Naive thymus-derived CD4-positive, alpha-beta T cell (primary cell): ENCODE measurements at regions not wholly inside any gene's neighbourhood (a gene's known extent, or its start where the extent isn't known, plus 50 kb on each side); places are given as distances from the start of the nearest gene placed in this dataset.
"Not testable (repeated sequence)": the region's sequence is repeated elsewhere in the genome, so short reads cannot be mapped to it uniquely, and the experiment has no call there.

Source experiments
- ATAC-seq: fragments of 150-1000 bp; cut with Tn5 transposase; 2 replicates; pipeline ENCODE4 v1.10.0; 2021; ENCODE audit warnings: mild to moderate bottlenecking, moderate library complexity
- CTCF ChIA-PET: fragments of 350-600 bp; sonication (Branson Sonifier 250); formaldehyde crosslinking; loops from one replicate; lab custom pipeline; 2021; ENCODE audit warnings: antibody characterized with exemption; lab: Charles Lee
- POLR2A ChIA-PET: fragments of 350-600 bp; sonication (Branson Sonifier 250); formaldehyde crosslinking; loops from one replicate; lab custom pipeline; 2021; ENCODE audit warnings: antibody characterized with exemption, inconsistent platforms; lab: Charles Lee
- DNase-seq, 9 donors: peaks; one replicate each; pipeline versions ENCODE4 v3.0.0 to v3.0.0-alpha.2; 2020 to 2022; ENCODE audit warnings: mixed read lengths in 1 of 9
- H3K27ac ChIP-seq: one replicate; pipeline ENCODE4 v1.7.0; 2013; ENCODE audit warnings: mild to moderate bottlenecking, low read depth, low read length, moderate library complexity
- H3K27me3 ChIP-seq, 2 donors: one replicate each; pipeline ENCODE4 v1.7.0; 2013; ENCODE audit warnings: low read length in 2 of 2, mild to moderate bottlenecking in 2 of 2, moderate library complexity in 2 of 2; ENCODE audit not compliant: control insufficient read depth in 2 of 2, insufficient read depth in 2 of 2
- H3K36me3 ChIP-seq, 3 experiments: 1 replicate in 2 of 3; 2 replicates in 1 of 3; pipeline ENCODE4 v1.7.0; 2013; ENCODE audit warnings: low read length in 3 of 3, mild to moderate bottlenecking in 3 of 3, moderate library complexity in 1 of 3; ENCODE audit not compliant: insufficient read depth in 3 of 3, control insufficient read depth in 2 of 3
- H3K4me1 ChIP-seq, 2 donors: one replicate each; pipeline ENCODE4 v1.7.0; 2013; ENCODE audit warnings: low read length in 2 of 2, mild to moderate bottlenecking in 2 of 2, moderate library complexity in 1 of 2; ENCODE audit not compliant: control insufficient read depth in 2 of 2, insufficient read depth in 2 of 2
- H3K4me3 ChIP-seq: 2 replicates; pipeline ENCODE4 v1.7.0; 2013; ENCODE audit warnings: mild to moderate bottlenecking, low read length
- H3K9me3 ChIP-seq, 3 experiments: 1 replicate in 2 of 3; 2 replicates in 1 of 3; pipeline ENCODE4 v1.7.0; 2013; ENCODE audit warnings: low read length in 3 of 3; ENCODE audit not compliant: control insufficient read depth in 2 of 3
- H3K27ac Mint-ChIP-seq, 9 donors: one replicate each; pipeline ENCODE4 v1.8.0; 2020 to 2022; ENCODE audit warnings: mixed read lengths in 9 of 9, mild to moderate bottlenecking in 8 of 9, moderate library complexity in 5 of 9, inconsistent platforms in 2 of 9
- H3K27me3 Mint-ChIP-seq, 5 donors: one replicate each; pipeline ENCODE4 v1.8.0; 2021 to 2022; ENCODE audit warnings: mixed read lengths in 5 of 5, mild to moderate bottlenecking in 1 of 5
- H3K36me3 Mint-ChIP-seq, 5 donors: one replicate each; pipeline ENCODE4 v1.8.0; 2020 to 2022; ENCODE audit warnings: mixed read lengths in 5 of 5, mild to moderate bottlenecking in 3 of 5, inconsistent platforms in 1 of 5
- H3K4me1 Mint-ChIP-seq, 7 donors: one replicate each; pipeline ENCODE4 v1.8.0; 2020 to 2022; ENCODE audit warnings: mixed read lengths in 7 of 7, mild to moderate bottlenecking in 3 of 7, inconsistent platforms in 1 of 7
- H3K4me3 Mint-ChIP-seq, 10 donors: one replicate each; pipeline ENCODE4 v1.8.0; 2020 to 2022; ENCODE audit warnings: mild to moderate bottlenecking in 10 of 10, mixed read lengths in 10 of 10, moderate library complexity in 6 of 10, inconsistent platforms in 2 of 10
- H3K9me3 Mint-ChIP-seq, 11 donors: one replicate each; pipeline ENCODE4 v1.8.0; 2020 to 2022; ENCODE audit warnings: mixed read lengths in 11 of 11, mild to moderate bottlenecking in 4 of 11, inconsistent platforms in 1 of 11, moderate library complexity in 1 of 11
- intact Hi-C, 2 donors: fragments of 100-400 bp; cut with micrococcal nuclease; formaldehyde crosslinking; loops; one replicate each; pipeline ENCODE4 v1.15.1; 2023

GRCh38 chr10:109328001-109328400, 595.3 kb downstream of the XPNPEP1 start:
- Mint-ChIP-seq H3K36me3 (no peaks in the 10 kb centered on the region), H3K27me3 (no peaks in the 10 kb centered on the region), H3K27ac (no peak overlapping the region), H3K9me3 (peaks cover 0 to 23% (median 4%) of the 10 kb centered on the region in 11 donors), H3K4me1 (no peaks in the 10 kb centered on the region), H3K4me3 (no peak overlapping the region)
- ATAC-seq = no peak
- CTCF ChIA-PET = interaction anchor here (0.7 kb wide), 1 partner anchor 179 kb away, joined by 3 read pairs; no protein-coding TSS in a partner anchor
- no peak overlapping the region for H3K27ac ChIP-seq
- H3K4me1 ChIP-seq = no peaks in the 10 kb centered on the region
- no peaks in the 10 kb centered on the region for H3K27me3 ChIP-seq
- POLR2A ChIA-PET = no interaction called here
- no peak overlapping the region for H3K4me3 ChIP-seq
- no peaks in the 10 kb centered on the region for H3K9me3 ChIP-seq
- H3K36me3 ChIP-seq = no peaks in the 10 kb centered on the region
- DNase-seq = no peak
- intact Hi-C loops = no loop called here

DNA sequence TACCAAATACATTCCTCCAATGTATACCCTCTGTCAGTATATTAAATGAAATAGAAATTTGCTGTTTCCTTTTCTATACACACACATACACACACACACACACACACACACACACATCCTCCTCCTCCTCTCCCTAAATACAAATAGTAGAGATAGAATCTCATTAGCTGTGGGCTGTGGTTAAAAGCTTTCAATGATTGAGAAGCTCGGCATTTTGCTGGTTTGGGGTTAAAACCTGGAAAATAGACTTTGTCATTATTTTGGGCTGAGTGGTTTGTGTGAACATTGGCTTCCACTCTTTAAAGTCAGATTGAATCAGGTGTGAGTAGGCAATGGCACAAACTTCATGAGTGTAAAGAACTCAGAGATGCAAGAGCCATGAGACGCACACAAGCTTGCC, 596.0 kb downstream of the XPNPEP1 start:
- Histone ChIP-seq H3K36me3 (no peaks in the 10 kb centered on the region), H3K27ac (no peak overlapping the region), H3K4me1 (no peaks in the 10 kb centered on the region), H3K9me3 (no peaks in the 10 kb centered on the region), H3K27me3 (no peaks in the 10 kb centered on the region), H3K4me3 (no peak overlapping the region)
- ChIA-PET CTCF (no interaction called here), POLR2A (no interaction called here)
- ATAC-seq = no peak
- H3K27me3 Mint-ChIP-seq = no peaks in the 10 kb centered on the region
- intact Hi-C loops = no loop called here
- no peak overlapping the region for H3K27ac Mint-ChIP-seq
- peaks cover 0 to 23% (median 3%) of the 10 kb centered on the region in 11 donors for H3K9me3 Mint-ChIP-seq
- no peaks in the 10 kb centered on the region for H3K36me3 Mint-ChIP-seq
- H3K4me1 Mint-ChIP-seq = no peaks in the 10 kb centered on the region
- H3K4me3 Mint-ChIP-seq = no peak overlapping the region
- no peak for DNase-seq

DNA sequence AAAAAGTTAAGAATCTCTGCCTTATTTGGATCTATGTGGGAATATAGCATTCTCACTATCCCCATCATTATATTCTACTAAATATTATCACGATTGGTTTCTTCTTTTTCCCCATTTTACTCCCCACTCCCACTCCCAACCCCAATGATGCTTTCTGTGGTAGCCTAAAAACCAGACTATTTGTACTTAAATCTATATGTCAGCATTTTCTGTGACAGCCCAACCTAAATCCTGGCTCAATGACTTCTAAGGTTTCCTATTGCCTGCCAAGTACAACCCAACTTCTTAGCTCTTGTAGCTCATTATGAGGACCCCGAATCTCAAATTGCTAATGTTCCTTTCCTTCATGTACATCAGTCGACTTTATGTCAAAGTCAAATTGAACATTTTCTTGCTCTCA, 598.6 kb downstream of the XPNPEP1 start:
- Histone ChIP-seq H3K27ac (no peak overlapping the region), H3K4me1 (no peaks in the 10 kb centered on the region), H3K36me3 (no peaks in the 10 kb centered on the region), H3K9me3 (no peaks in the 10 kb centered on the region), H3K4me3 (no peak overlapping the region), H3K27me3 (no peaks in the 10 kb centered on the region)
- H3K27ac Mint-ChIP-seq = no peak overlapping the region
- ATAC-seq = no peak
- DNase-seq = no peak
- no peaks in the 10 kb centered on the region for H3K36me3 Mint-ChIP-seq
- H3K9me3 Mint-ChIP-seq = peaks cover 0 to 18% (median 5%) of the 10 kb centered on the region in 11 donors
- no peak overlapping the region for H3K4me3 Mint-ChIP-seq
- no peaks in the 10 kb centered on the region for H3K4me1 Mint-ChIP-seq
- CTCF ChIA-PET = no interaction called here
- no peaks in the 10 kb centered on the region for H3K27me3 Mint-ChIP-seq
- POLR2A ChIA-PET = no interaction called here
- intact Hi-C loops = no loop called here

DNA sequence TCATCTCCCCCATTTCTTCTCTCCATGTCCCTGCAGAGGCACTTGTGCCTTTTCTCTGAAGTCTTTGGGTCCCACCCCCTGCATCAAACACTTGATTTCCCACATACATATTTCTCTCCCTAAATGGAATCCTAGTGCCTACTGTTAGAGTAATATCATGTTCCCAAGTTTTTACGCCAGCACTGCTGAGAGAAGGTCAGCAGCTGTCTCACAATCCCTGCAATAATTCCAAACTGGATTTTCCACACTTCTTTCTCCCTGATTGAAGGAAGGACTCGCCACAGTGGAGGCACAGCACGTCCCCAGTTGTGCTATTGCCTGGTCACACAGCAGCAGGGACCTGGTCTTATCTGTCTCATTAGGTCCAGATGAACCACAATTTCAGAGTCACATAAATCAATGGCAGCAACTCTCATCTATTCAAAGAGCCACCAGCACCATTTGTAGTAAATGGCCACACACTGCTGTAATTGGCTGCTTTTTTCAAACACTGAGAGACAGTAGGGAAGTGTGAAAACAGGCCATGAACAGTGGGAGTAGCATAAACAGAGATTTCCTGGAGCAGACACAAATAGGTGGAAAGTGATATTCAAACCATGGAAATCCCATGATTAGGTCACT, 605.5 kb downstream of the XPNPEP1 start:
- H3K4me1 Mint-ChIP-seq = no peaks in the 10 kb centered on the region
- Histone ChIP-seq H3K9me3 (no peaks in the 10 kb centered on the region), H3K4me1 (no peaks in the 10 kb centered on the region), H3K4me3 (no peak overlapping the region), H3K36me3 (no peaks in the 10 kb centered on the region), H3K27me3 (no peaks in the 10 kb centered on the region), H3K27ac (no peak overlapping the region)
- DNase-seq = no peak
- no peaks in the 10 kb centered on the region for H3K27me3 Mint-ChIP-seq
- intact Hi-C loops = no loop called here
- POLR2A ChIA-PET = no interaction called here
- no peak overlapping the region for H3K27ac Mint-ChIP-seq
- peaks cover 5 to 22% (median 11%) of the 10 kb centered on the region in 11 donors for H3K9me3 Mint-ChIP-seq
- ATAC-seq = no peak
- CTCF ChIA-PET = no interaction called here
- H3K36me3 Mint-ChIP-seq = no peaks in the 10 kb centered on the region
- H3K4me3 Mint-ChIP-seq = no peak overlapping the region

DNA sequence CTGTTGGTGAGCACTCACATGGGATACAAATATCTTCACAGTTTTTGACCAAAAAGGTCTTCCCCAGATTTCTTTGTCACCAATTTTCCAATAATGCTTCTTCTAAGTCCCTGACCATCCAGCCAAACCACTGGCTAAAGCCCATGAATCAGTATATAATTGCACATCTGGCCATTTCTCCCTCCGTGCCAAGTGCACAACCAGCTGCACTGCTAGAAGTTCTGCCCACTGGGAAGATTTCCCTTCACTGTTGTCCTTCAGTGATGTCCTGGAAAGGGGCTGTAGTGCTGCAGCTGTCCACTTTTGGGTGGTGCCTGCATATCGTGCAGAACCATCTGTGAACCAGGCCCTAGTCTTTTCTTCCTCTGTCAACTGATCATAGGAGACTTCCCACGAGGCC, 609.3 kb downstream of the XPNPEP1 start:
- CTCF ChIA-PET = not testable (repeated sequence)

DNA sequence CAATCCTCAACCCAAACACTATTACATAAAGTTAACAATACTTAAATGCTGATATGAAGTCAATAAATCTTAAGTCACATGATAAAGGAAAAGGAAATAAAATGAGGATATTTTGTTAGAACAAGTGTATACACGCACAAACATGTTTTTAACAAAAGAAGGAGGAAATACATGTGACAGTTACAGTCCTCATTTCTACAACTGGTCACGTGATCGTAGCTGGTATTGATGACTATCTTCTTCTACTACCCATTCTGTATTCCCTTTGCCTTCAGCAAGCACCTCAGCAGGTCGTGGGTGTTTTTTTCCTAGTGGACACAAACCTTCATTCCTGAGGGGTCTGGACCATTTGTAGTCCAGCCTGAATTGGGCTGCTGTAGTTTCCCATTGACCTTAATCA, 610.8 kb downstream of the XPNPEP1 start:
- H3K36me3 ChIP-seq, H3K4me3 ChIP-seq, H3K9me3 ChIP-seq, H3K36me3 Mint-ChIP-seq, H3K4me3 Mint-ChIP-seq, H3K4me1 Mint-ChIP-seq, intact Hi-C loops, H3K4me1 ChIP-seq, H3K27ac ChIP-seq, DNase-seq, POLR2A ChIA-PET, H3K27ac Mint-ChIP-seq, H3K27me3 Mint-ChIP-seq, ATAC-seq, H3K27me3 ChIP-seq, CTCF ChIA-PET: not testable (repeated sequence)
- H3K9me3 Mint-ChIP-seq = peaks cover 0 to 12% (median 4%) of the 10 kb centered on the region in 11 donors

More for the DNA sequence above, 609.3 kb downstream of the XPNPEP1 start:
- H3K4me1 ChIP-seq, H3K4me3 ChIP-seq, H3K27me3 ChIP-seq, DNase-seq, H3K4me3 Mint-ChIP-seq, POLR2A ChIA-PET, H3K36me3 Mint-ChIP-seq, intact Hi-C loops, H3K4me1 Mint-ChIP-seq, H3K27ac ChIP-seq, ATAC-seq, H3K36me3 ChIP-seq, H3K27me3 Mint-ChIP-seq, H3K27ac Mint-ChIP-seq, H3K9me3 ChIP-seq: not testable (repeated sequence)
- H3K9me3 Mint-ChIP-seq = peaks cover 0 to 17% (median 8%) of the 10 kb centered on the region in 11 donors

DNA sequence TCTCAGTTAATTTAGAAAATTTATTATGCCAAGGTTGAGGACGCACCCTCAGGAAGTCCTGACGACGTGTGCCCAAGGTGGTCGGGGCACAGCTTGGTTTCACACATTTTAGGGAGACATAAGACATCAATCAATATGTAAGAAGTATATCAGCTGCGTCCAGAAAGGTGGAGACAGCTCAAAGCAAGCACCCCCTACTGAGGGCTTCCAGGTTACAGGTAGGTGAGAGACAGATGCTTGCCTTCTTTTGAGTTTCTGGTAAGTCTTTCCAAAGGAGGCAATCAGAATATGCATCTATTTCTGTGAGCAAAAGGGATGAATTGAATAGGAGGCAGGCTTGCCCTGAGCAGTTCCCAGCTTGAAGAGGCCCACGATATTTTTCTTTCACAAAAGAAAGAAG, 614.3 kb downstream of the XPNPEP1 start:
- Mint-ChIP-seq H3K27me3 (no peaks in the 10 kb centered on the region), H3K9me3 (peaks cover 0 to 8% (median 2%) of the 10 kb centered on the region in 11 donors)

More for the DNA sequence above, 614.3 kb downstream of the XPNPEP1 start:
- Histone ChIP-seq H3K27me3 (no peaks in the 10 kb centered on the region), H3K4me1 (no peaks in the 10 kb centered on the region), H3K36me3 (no peaks in the 10 kb centered on the region), H3K9me3 (no peaks in the 10 kb centered on the region), H3K27ac (no peak overlapping the region), H3K4me3 (no peak overlapping the region)
- H3K27ac Mint-ChIP-seq = no peak overlapping the region
- DNase-seq = no peak
- no peaks in the 10 kb centered on the region for H3K4me1 Mint-ChIP-seq
- CTCF ChIA-PET = no interaction called here
- ATAC-seq = no peak
- intact Hi-C loops = no loop called here
- H3K36me3 Mint-ChIP-seq = no peaks in the 10 kb centered on the region
- POLR2A ChIA-PET = no interaction called here
- H3K4me3 Mint-ChIP-seq = no peak overlapping the region
